ENCODE measurements at regions not wholly inside any gene's neighbourhood (a gene's known extent, or its start where the extent isn't known, plus 50 kb on each side); places are given as distances from the start of the nearest gene placed in this dataset.

GRCh38 chr14:85276161-85276978, 253.6 kb upstream of the FLRT2 start:
- no peak overlapping the region for H3K4me3 ChIP-seq (ENCODE audit: low read length)
- no peak for DNase-seq (ENCODE audit: low read depth)
- no peak for TF ChIP-seq CTCF (IDR thresholded peaks at IDR 0.05; ENCODE audit: insufficient read depth, low read depth, low read length, missing control alignments)

GRCh38 chr14:85276979-85277228, 253.0 kb upstream of the FLRT2 start:
- DNase-seq (ENCODE audit: low read depth), result no peak
- H3K4me3 ChIP-seq (ENCODE audit: low read length), result no peak overlapping the region
- no peak for TF ChIP-seq CTCF (IDR thresholded peaks at IDR 0.05; ENCODE audit: insufficient read depth, low read depth, low read length, missing control alignments)

- TF ChIP-seq CTCF (IDR thresholded peaks at IDR 0.05; ENCODE audit: insufficient read depth, low read depth, low read length, missing control alignments), result no peak
- no peak for DNase-seq (ENCODE audit: low read depth)
- H3K4me3 ChIP-seq (ENCODE audit: low read length), result no peak overlapping the region
These were observed 250.5 kb upstream of the FLRT2 start for GRCh38 chr14:85279407-85279806.

- DNase-seq (ENCODE audit: low read depth), result peak; percentile 2
- H3K4me3 ChIP-seq (ENCODE audit: low read length), result no peak overlapping the region
- no peak for TF ChIP-seq CTCF (IDR thresholded peaks at IDR 0.05; ENCODE audit: insufficient read depth, low read depth, low read length, missing control alignments)
These were observed 249.9 kb upstream of the FLRT2 start for GRCh38 chr14:85280074-85280473.

GRCh38 chr14:85281921-85282320, 248.0 kb upstream of the FLRT2 start:
- DNase-seq (ENCODE audit: low read depth), result no peak
- no peak overlapping the region for H3K4me3 ChIP-seq (ENCODE audit: low read length)
- no peak for TF ChIP-seq CTCF (IDR thresholded peaks at IDR 0.05; ENCODE audit: insufficient read depth, low read depth, low read length, missing control alignments)

GRCh38 chr14:85288041-85288440, 241.9 kb upstream of the FLRT2 start:
- TF ChIP-seq CTCF (IDR thresholded peaks at IDR 0.05; ENCODE audit: insufficient read depth, low read depth, low read length, missing control alignments), result no peak
- no peak for DNase-seq (ENCODE audit: low read depth)
- no peak overlapping the region for H3K4me3 ChIP-seq (ENCODE audit: low read length)

- TF ChIP-seq CTCF (IDR thresholded peaks at IDR 0.05; ENCODE audit: insufficient read depth, low read depth, low read length, missing control alignments), result no peak
- H3K4me3 ChIP-seq (ENCODE audit: low read length), result no peak overlapping the region
- DNase-seq (ENCODE audit: low read depth), result no peak
These were observed 238.2 kb upstream of the FLRT2 start for GRCh38 chr14:85291731-85292130.
